Heart left ventricle (tissue), 16 donors: ENCODE measurements at regions not wholly inside any gene's neighbourhood (a gene's known extent, or its start where the extent isn't known, plus 50 kb on each side); places are given as distances from the start of the nearest gene placed in this dataset.

ENCODE experiments used
- ATAC-seq, 4 donors: fragments of 200-7000 bp; cut with Tn5 transposase; one replicate each; pipeline ENCODE4 v1.9.1; 2020 to 2022; ENCODE audit warnings: moderate library complexity in 4 of 4, mild to moderate bottlenecking in 3 of 4, moderate number of reproducible peaks in 1 of 4
- DNase-seq, 5 donors: peaks; one replicate each; pipeline ENCODE4 v3.0.0-alpha.2; 2020
- H3K27ac ChIP-seq, 12 donors: fragments of 200-600 bp; sonication (generic) in 4 of 12; one replicate each; pipeline versions ENCODE4 v1.5.0 to v1.8.0; 2016 to 2022; ENCODE audit warnings: mild to moderate bottlenecking in 2 of 12
- H3K27me3 ChIP-seq, 9 donors: fragments of 200-600 bp; sonication (generic) in 2 of 9; one replicate each; pipeline versions ENCODE4 v1.5.1 to v1.8.0; 2016 to 2022; ENCODE audit warnings: mild to moderate bottlenecking in 3 of 9
- H3K36me3 ChIP-seq, 9 donors: fragments of 200-600 bp; sonication (generic) in 2 of 9; one replicate each; pipeline versions ENCODE4 v1.5.0 to v1.8.0; 2018 to 2022; ENCODE audit warnings: mild to moderate bottlenecking in 2 of 9
- H3K4me1 ChIP-seq, 12 donors: fragments of 200-600 bp; sonication (generic) in 4 of 12; one replicate each; pipeline versions ENCODE4 v1.5.0 to v1.8.0; 2016 to 2022; ENCODE audit warnings: mild to moderate bottlenecking in 3 of 12
- H3K4me3 ChIP-seq, 12 donors: fragments of 200-600 bp; sonication (generic) in 4 of 12; one replicate each; pipeline versions ENCODE4 v1.5.0 to v1.8.0; 2017 to 2022; ENCODE audit warnings: mild to moderate bottlenecking in 9 of 12, moderate library complexity in 4 of 12
- H3K9me3 ChIP-seq, 12 donors: fragments of 200-600 bp; sonication (generic) in 4 of 12; one replicate each; pipeline versions ENCODE4 v1.5.0 to v1.8.0; 2016 to 2022; ENCODE audit warnings: mild to moderate bottlenecking in 1 of 12
- POLR2A ChIP-seq, 2 donors: fragments of 450-650 bp; IDR thresholded peaks; one replicate each; pipeline ENCODE4 v1.6.1; 2017; ENCODE audit warnings: antibody characterized with exemption in 2 of 2, mild to moderate bottlenecking in 2 of 2, moderate library complexity in 2 of 2
- WGBS, 4 donors: extraction: QIAGEN DNeasy Blood & Tissue Kit in 2 of 4; methylation state at CpG; one replicate each; pipeline versions ENCODE4 v1.1.5 to v1.1.7; 2013 to 2018; 5-methylcytosine and 5-hydroxymethylcytosine counted together
- intact Hi-C, 10 donors: fragments of 100-400 bp; cut with DNase I; formaldehyde crosslinking; loops; one replicate each; pipeline versions ENCODE4 v1.11.1 to v1.14.2; 2022
- TF ChIP-seq, protein P1 (sequence below), 12 donors: fragments of 200-600 bp; sonication (generic) in 4 of 12; IDR thresholded peaks; one replicate each; pipeline versions ENCODE4 v1.5.0 to v1.8.0; 2018 to 2022; ENCODE audit warnings: antibody characterized with exemption in 12 of 12, mild to moderate bottlenecking in 5 of 12
- donor health status: ischemic (EF 13 %, LVEDD 7.1; RV severe dilation, severe dysfunction).
- donor health status: healthy with polysubstance abuse.
- donor health status: DM: no; HTN: yes; CAD: no.
- donor health status: DM: no; HTN: no; CAD: no.
- donor health status: ischemic (EF 25% LVEDD 6.9; RV normal size, moderate dysfunction).
- donor health status: ischemic (EF 25% LVEDD 5.7; RV mildly dilated, moderate dysfunction).
- donor health status: healthy.
- donor health status: DM: yes; HTN: yes; CAD: no.
- donor health status: ischemic (EF 35%, LVEDD 5.7; RV mildly dilated, moderate dysfunction).
- donor health status: nonischemic (EF 11% LVEDD 7.7; RV severe dilation, severe dysfunction).
- donor health status: DM: yes; HTN: yes; CAD: no.
- donor health status: PGD.
- donor health status: ischemic (EF 29% LVEDD 5.4; RV normal size, mild dysfunction).
- donor health status: nonischemic (EF 23%, LVEDD 6.1; RV moderate dilation, normal function).

DNA sequence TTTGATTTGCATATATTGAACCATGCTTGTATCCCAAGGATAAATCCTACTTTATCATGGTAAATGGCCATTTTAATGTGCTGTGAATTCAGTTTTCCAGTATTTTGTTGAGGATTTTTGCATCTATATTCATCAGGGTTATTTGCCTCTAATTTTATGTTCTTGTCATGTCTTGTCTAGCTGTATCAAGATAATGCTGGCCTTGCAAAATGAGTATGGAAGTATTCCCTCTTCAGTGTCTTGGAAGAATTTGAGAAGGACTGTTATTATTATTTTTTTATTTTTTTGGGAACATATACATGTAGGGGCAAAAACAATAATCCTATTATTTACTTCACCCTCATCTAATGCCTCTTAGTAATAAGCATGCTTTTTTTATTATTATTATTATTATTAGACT is 398.0 kb upstream of the KCNH7 start:
- intact Hi-C loops, result loop anchor here in 1 of 10 donors (5.0 kb wide), 1 partner anchor 926 kb away; no protein-coding TSS in a partner anchor
- ATAC-seq, result no peak
- no peak overlapping the region for H3K27ac ChIP-seq
- no peak for DNase-seq
- H3K4me3 ChIP-seq, result no peak overlapping the region
- no peaks in the 10 kb centered on the region for H3K4me1 ChIP-seq
- no peaks in the 10 kb centered on the region for H3K36me3 ChIP-seq
- H3K9me3 ChIP-seq, result peaks cover 0 to 35% (median 15%) of the 10 kb centered on the region in 12 donors
- no peaks in the 10 kb centered on the region for H3K27me3 ChIP-seq
- TF ChIP-seq, protein P1, sequence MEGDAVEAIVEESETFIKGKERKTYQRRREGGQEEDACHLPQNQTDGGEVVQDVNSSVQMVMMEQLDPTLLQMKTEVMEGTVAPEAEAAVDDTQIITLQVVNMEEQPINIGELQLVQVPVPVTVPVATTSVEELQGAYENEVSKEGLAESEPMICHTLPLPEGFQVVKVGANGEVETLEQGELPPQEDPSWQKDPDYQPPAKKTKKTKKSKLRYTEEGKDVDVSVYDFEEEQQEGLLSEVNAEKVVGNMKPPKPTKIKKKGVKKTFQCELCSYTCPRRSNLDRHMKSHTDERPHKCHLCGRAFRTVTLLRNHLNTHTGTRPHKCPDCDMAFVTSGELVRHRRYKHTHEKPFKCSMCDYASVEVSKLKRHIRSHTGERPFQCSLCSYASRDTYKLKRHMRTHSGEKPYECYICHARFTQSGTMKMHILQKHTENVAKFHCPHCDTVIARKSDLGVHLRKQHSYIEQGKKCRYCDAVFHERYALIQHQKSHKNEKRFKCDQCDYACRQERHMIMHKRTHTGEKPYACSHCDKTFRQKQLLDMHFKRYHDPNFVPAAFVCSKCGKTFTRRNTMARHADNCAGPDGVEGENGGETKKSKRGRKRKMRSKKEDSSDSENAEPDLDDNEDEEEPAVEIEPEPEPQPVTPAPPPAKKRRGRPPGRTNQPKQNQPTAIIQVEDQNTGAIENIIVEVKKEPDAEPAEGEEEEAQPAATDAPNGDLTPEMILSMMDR (IDR thresholded peaks at IDR 0.05), result no peak
- no peak for TF ChIP-seq POLR2A (IDR thresholded peaks at IDR 0.05)

DNA sequence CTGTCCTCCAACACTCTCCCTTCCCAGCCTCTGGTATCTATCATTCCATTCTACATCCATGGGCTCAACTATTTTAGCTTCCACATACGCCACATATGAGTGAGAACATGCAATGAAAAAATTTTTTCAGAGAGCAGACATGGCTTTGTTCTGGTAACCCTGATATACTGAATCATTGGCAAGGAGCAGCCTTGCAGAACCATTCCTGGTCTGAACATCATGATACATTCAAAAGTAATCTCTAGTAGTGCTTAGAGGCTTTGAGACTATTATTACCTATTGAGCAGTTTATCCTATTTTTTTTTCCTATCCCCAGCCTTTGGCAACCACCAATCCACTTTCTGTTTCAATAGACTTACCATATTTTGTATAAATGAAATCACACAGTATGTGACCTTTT is 393.1 kb upstream of the KCNH7 start:
- TF ChIP-seq, protein P1 (IDR thresholded peaks at IDR 0.05), result no peak
- no peak for TF ChIP-seq POLR2A (IDR thresholded peaks at IDR 0.05)
- 76 to 85% (median 83%) methylated on average over 1 of the region's 1 CpG for WGBS, 4 donors
- Histone ChIP-seq H3K9me3 (peaks cover 0 to 5% (median 0%) of the 10 kb centered on the region in 12 donors), H3K36me3 (no peaks in the 10 kb centered on the region), H3K4me3 (no peak overlapping the region), H3K4me1 (no peaks in the 10 kb centered on the region), H3K27me3 (no peaks in the 10 kb centered on the region), H3K27ac (no peak overlapping the region)
- ATAC-seq, result no peak
- intact Hi-C loops, result no loop called here
- DNase-seq, result no peak

DNA sequence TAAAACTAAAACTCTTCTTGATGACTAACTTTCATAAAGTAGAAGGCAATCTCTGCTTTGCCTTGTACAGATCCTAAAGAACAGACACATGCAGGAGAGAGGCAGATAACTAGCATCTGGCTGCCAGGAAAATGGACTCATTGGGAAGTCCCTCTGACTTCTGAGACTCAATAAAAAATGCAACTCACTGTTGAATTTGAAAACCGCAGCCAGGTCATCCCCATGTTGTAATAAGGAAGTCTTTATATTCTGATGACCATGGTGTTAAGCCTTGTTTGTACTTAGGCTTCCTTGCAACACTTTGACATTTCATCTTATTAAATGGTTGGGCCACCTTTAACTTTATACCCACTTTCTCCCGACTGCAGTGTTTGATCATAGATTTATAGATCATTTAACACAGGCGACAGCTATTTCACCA is 375.1 kb upstream of the KCNH7 start:
- H3K9me3 ChIP-seq, result no peaks in the 10 kb centered on the region
- no peaks in the 10 kb centered on the region for H3K27me3 ChIP-seq
- no peak for DNase-seq
- H3K36me3 ChIP-seq, result no peaks in the 10 kb centered on the region
- no peak overlapping the region for H3K27ac ChIP-seq
- TF ChIP-seq, protein P1 (IDR thresholded peaks at IDR 0.05), result no peak
- TF ChIP-seq POLR2A (IDR thresholded peaks at IDR 0.05), result no peak
- no peak overlapping the region for H3K4me3 ChIP-seq
- intact Hi-C loops, result no loop called here
- no peak for ATAC-seq
- 86 to 95% (median 88%) methylated on average over 3 of the region's 3 CpGs for WGBS, 4 donors
- no peaks in the 10 kb centered on the region for H3K4me1 ChIP-seq

DNA sequence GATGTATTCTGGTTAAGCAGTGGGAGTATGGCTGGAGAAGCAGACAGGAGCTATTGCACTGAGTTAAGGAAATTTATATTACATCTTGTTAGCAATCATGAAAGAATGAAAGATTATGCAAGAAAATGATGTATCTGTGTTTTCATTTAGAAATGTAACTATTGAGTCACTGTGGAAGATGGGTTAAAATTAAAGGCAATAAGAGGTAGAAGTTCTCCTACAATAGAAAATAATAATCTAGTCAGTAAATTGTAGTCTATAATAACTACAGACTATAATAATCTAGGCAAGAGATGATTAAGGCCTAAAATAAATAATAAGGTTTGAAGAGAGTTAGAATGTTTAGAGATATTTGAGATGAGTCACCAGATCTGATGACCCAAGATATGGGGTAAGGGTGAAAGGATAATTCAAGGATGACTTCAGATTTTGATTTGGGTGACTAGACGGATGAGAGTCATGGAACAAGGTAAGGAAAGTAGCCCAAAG is 371.9 kb upstream of the KCNH7 start:
- WGBS, 4 donors, result 86 to 90% (median 89%) methylated on average over 1 of the region's 1 CpG
- DNase-seq (no peak), ATAC-seq (no peak)
- Histone ChIP-seq H3K36me3 (no peaks in the 10 kb centered on the region), H3K9me3 (no peaks in the 10 kb centered on the region), H3K27me3 (no peaks in the 10 kb centered on the region), H3K4me3 (no peak overlapping the region), H3K4me1 (no peaks in the 10 kb centered on the region), H3K27ac (no peak overlapping the region)
- intact Hi-C loops, result no loop called here
- TF ChIP-seq, protein P1 (IDR thresholded peaks at IDR 0.05), result no peak
- no peak for TF ChIP-seq POLR2A (IDR thresholded peaks at IDR 0.05)
